Osteoblast (primary cell): ENCODE measurements at regions not wholly inside any gene's neighbourhood (a gene's known extent, or its start where the extent isn't known, plus 50 kb on each side); places are given as distances from the start of the nearest gene placed in this dataset.

Experiments used
- DNase-seq: peaks from one replicate; pipeline ENCODE4 v3.0.0; 2011; ENCODE audit warnings: low spot score, mixed read lengths; ENCODE audit not compliant: insufficient read length; ENCODE audit errors: missing footprints
- H2AFZ ChIP-seq: 2 replicates; pipeline ENCODE4 v1.6.0; 2011; ENCODE audit warnings: mild to moderate bottlenecking, low read length
- H3K27ac ChIP-seq: 2 replicates; pipeline ENCODE4 v1.5.1; 2011; ENCODE audit warnings: mild to moderate bottlenecking, low read depth, low read length, moderate library complexity
- H3K27me3 ChIP-seq: 2 replicates; pipeline ENCODE4 v1.6.0; 2012; ENCODE audit warnings: mild to moderate bottlenecking, control low read depth, inconsistent platforms, low read length, moderate library complexity; ENCODE audit not compliant: insufficient read depth
- H3K36me3 ChIP-seq: 2 replicates; pipeline ENCODE4 v1.5.1; 2011; ENCODE audit warnings: mild to moderate bottlenecking, low read length, control low read depth, moderate library complexity; ENCODE audit not compliant: insufficient read depth
- H3K4me1 ChIP-seq: 2 replicates; pipeline ENCODE4 v1.5.1; 2011; ENCODE audit warnings: mild to moderate bottlenecking, low read length, control low read depth, moderate library complexity; ENCODE audit not compliant: insufficient read depth
- H3K4me2 ChIP-seq: 2 replicates; pipeline ENCODE4 v1.6.0; 2011; ENCODE audit warnings: mild to moderate bottlenecking, low read length; ENCODE audit not compliant: insufficient read depth
- H3K4me3 ChIP-seq: fragments of 200-600 bp; sonication (generic); 3 replicates; pipeline ENCODE4 v1.5.1; 2012; ENCODE audit warnings: mild to moderate bottlenecking, low read length, inconsistent platforms; ENCODE audit not compliant: insufficient read depth
- H3K79me2 ChIP-seq: 2 replicates; pipeline ENCODE4 v1.6.0; 2012; ENCODE audit warnings: mild to moderate bottlenecking, low read length, control low read depth, inconsistent platforms; ENCODE audit not compliant: insufficient read depth
- H3K9me3 ChIP-seq: 2 replicates; pipeline ENCODE4 v1.5.1; 2011; ENCODE audit warnings: low read depth, low read length, control low read depth
- H4K20me1 ChIP-seq: 2 replicates; pipeline ENCODE4 v1.6.0; 2012; ENCODE audit warnings: mild to moderate bottlenecking, low read length, control low read depth; ENCODE audit not compliant: insufficient read depth
- TF ChIP-seq, protein P1 (sequence below): IDR thresholded peaks from 2 replicates; pipeline ENCODE4 v1.5.1; 2011; ENCODE audit warnings: mild to moderate bottlenecking, low read depth, low read length, moderate library complexity; ENCODE audit errors: extremely low read depth

DNA sequence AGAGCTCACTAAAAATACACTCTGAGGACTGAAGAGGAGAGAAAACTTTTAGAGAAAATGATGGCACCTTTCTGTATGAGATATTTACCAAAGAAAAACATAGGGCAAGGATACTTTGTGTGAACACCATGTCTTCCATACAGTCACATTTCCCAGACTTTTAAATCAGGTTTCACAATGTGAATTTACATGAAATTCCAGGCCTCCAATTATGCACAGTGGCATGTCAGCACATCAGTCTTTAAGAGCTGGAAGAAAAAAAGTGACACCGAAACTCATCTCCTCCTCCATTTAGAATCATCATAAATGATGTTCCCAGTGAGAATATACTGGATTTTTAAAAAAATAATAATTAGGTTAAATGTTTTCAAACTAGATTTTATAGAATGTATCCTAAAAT lies 232.2 kb upstream of the UBASH3B start:
- H3K36me3 ChIP-seq, result no peaks in the 10 kb centered on the region
- no peaks in the 10 kb centered on the region for H3K4me1 ChIP-seq
- DNase-seq, result no peak
- H4K20me1 ChIP-seq, result no peaks in the 10 kb centered on the region
- no peak overlapping the region for H2AFZ ChIP-seq
- no peaks in the 10 kb centered on the region for H3K9me3 ChIP-seq
- TF ChIP-seq, protein P1, sequence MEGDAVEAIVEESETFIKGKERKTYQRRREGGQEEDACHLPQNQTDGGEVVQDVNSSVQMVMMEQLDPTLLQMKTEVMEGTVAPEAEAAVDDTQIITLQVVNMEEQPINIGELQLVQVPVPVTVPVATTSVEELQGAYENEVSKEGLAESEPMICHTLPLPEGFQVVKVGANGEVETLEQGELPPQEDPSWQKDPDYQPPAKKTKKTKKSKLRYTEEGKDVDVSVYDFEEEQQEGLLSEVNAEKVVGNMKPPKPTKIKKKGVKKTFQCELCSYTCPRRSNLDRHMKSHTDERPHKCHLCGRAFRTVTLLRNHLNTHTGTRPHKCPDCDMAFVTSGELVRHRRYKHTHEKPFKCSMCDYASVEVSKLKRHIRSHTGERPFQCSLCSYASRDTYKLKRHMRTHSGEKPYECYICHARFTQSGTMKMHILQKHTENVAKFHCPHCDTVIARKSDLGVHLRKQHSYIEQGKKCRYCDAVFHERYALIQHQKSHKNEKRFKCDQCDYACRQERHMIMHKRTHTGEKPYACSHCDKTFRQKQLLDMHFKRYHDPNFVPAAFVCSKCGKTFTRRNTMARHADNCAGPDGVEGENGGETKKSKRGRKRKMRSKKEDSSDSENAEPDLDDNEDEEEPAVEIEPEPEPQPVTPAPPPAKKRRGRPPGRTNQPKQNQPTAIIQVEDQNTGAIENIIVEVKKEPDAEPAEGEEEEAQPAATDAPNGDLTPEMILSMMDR, result no peak
- H3K27ac ChIP-seq, result no peak overlapping the region
- no peak overlapping the region for H3K4me2 ChIP-seq
- no peaks in the 10 kb centered on the region for H3K79me2 ChIP-seq
- peaks cover 45% of the 10 kb centered on the region for H3K27me3 ChIP-seq
- no peak overlapping the region for H3K4me3 ChIP-seq

GRCh38 chr11:122422682-122423081 lies 232.8 kb upstream of the UBASH3B start:
- TF ChIP-seq, protein P1, result no peak
- no peak overlapping the region for H3K27ac ChIP-seq

GRCh38 chr11:122421702-122422101 lies 233.8 kb upstream of the UBASH3B start:
- TF ChIP-seq, protein P1, result no peak
- no peak overlapping the region for H3K4me2 ChIP-seq
- peaks cover 42% of the 10 kb centered on the region for H3K27me3 ChIP-seq
- no peaks in the 10 kb centered on the region for H4K20me1 ChIP-seq
- H3K4me1 ChIP-seq, result no peaks in the 10 kb centered on the region
- H3K79me2 ChIP-seq, result no peaks in the 10 kb centered on the region
- H3K36me3 ChIP-seq, result no peaks in the 10 kb centered on the region
- no peak overlapping the region for H2AFZ ChIP-seq
- H3K4me3 ChIP-seq, result no peak overlapping the region
- no peaks in the 10 kb centered on the region for H3K9me3 ChIP-seq
- no peak for DNase-seq
- no peak overlapping the region for H3K27ac ChIP-seq

More at GRCh38 chr11:122422682-122423081, 232.8 kb upstream of the UBASH3B start:
- H3K4me2 ChIP-seq, result no peak overlapping the region
- H3K4me3 ChIP-seq, result no peak overlapping the region
- H3K79me2 ChIP-seq, result no peaks in the 10 kb centered on the region
- H3K4me1 ChIP-seq, result no peaks in the 10 kb centered on the region
- H3K27me3 ChIP-seq, result peaks cover 44% of the 10 kb centered on the region
- peak; percentile 71 for DNase-seq
- no peak overlapping the region for H2AFZ ChIP-seq
- no peaks in the 10 kb centered on the region for H3K36me3 ChIP-seq
- H3K9me3 ChIP-seq, result no peaks in the 10 kb centered on the region
- H4K20me1 ChIP-seq, result no peaks in the 10 kb centered on the region

DNA sequence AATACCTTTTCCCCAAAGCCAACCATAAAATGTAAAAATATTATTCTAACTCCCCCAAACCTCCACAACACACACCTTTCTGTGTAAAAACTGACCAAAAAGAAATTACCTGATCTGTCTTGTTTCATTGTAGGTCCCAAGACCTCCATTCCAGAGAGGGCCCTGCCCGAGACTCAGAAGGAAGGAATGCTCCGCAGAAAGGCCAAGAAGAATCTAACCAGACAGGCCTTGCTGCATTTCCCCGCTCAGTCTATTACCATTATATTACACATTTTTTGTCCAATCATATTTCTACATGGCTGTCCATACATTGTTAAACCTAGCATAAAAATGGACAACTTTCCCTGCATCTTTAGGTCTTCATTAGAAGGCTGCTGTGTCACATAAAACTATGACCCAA lies 237.5 kb upstream of the UBASH3B start:
- TF ChIP-seq, protein P1, result no peak
- H3K4me3 ChIP-seq, result no peak overlapping the region
- no peaks in the 10 kb centered on the region for H3K4me1 ChIP-seq
- H3K36me3 ChIP-seq, result no peaks in the 10 kb centered on the region
- no peaks in the 10 kb centered on the region for H4K20me1 ChIP-seq
- DNase-seq, result no peak
- H2AFZ ChIP-seq, result no peak overlapping the region
- H3K9me3 ChIP-seq, result peaks cover 2% of the 10 kb centered on the region
- no peaks in the 10 kb centered on the region for H3K79me2 ChIP-seq
- no peak overlapping the region for H3K27ac ChIP-seq
- H3K4me2 ChIP-seq, result no peak overlapping the region
- peaks cover 29% of the 10 kb centered on the region for H3K27me3 ChIP-seq
